ENCODE measurements at regions not wholly inside any gene's neighbourhood (a gene's known extent, or its start where the extent isn't known, plus 50 kb on each side); places are given as distances from the start of the nearest gene placed in this dataset.
"Not testable (repeated sequence)": the region's sequence is repeated elsewhere in the genome, so short reads cannot be mapped to it uniquely, and the experiment has no call there.

DNA sequence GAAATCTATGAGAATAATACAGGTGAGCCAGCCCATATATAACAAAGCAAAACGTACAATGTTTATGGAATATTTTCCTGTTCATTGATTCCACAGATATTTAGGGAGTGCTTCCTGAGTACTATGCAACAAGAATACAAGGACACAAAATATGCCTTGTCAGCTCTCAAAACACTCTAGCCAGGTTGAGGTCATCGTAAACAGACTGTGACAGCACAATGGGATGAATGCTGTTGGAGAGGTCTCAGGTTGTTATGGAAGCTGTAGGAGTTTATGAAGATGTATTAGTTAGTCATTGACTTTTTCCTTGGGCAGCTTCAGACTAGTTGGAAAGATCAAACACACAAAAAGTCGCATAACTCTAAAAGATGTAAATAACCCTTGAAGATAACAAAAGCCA is 98.1 kb upstream of the SEC22B start:
- DNase-seq (ENCODE audit: low read depth, low spot score); H3K36me3 ChIP-seq (ENCODE audit: insufficient read depth, insufficient read length, low read length); H3K4me3 ChIP-seq (ENCODE audit: insufficient read length, low read depth); H3K27me3 ChIP-seq (ENCODE audit: insufficient read depth, insufficient read length); H3K9me3 ChIP-seq (ENCODE audit: insufficient read depth, low read length); H3K4me1 ChIP-seq (ENCODE audit: insufficient read depth, insufficient read length); H3K9ac ChIP-seq (ENCODE audit: insufficient read length, low read depth): not testable (repeated sequence)

DNA sequence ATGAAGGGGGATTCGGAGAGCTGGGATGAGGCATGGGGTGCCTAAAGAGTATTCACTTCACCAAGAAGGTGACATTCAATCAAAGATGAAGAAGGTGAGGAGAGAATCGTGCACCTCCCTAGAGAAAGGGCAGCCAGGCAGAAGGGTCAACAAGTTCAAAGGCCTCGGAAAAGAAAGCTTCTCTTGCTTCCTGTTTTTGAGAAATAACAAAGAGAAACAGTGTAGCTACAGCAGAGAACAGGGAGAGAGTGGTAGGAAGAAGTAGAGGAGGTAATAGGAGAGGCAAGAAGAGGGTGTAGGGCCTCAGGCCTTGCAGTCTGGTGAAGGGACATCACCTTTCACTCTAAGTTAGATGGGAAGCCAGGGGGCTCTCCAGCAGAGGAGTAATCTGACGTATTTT is 97.0 kb upstream of the SEC22B start:
- H3K27me3 ChIP-seq (ENCODE audit: insufficient read depth, insufficient read length); H3K4me3 ChIP-seq (ENCODE audit: insufficient read length, low read depth); DNase-seq (ENCODE audit: low read depth, low spot score); H3K9me3 ChIP-seq (ENCODE audit: insufficient read depth, low read length); H3K36me3 ChIP-seq (ENCODE audit: insufficient read depth, insufficient read length, low read length); H3K4me1 ChIP-seq (ENCODE audit: insufficient read depth, insufficient read length); H3K9ac ChIP-seq (ENCODE audit: insufficient read length, low read depth): not testable (repeated sequence)

DNA sequence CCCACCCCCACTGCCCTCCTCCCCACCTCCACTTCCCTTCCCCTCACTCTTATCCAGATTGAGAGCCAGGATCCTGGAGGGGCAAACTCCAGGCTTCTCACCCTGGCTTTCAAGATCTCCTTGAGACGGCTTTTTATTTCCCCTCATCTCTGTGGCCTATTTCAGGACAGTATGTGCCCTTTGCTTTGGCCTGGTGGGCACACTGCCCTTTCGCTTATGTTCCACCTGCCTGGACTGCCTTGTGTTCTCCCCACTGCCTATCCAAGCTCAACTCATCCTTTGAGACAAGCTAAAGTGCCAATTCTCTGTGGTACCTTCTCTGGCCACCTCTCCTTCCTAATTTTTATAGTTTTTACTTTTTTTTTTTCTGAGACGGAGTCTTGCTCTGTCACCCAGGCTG is 95.9 kb upstream of the SEC22B start:
- not testable (repeated sequence) for H3K9me3 ChIP-seq (ENCODE audit: insufficient read depth, low read length); H3K4me1 ChIP-seq (ENCODE audit: insufficient read depth, insufficient read length); DNase-seq (ENCODE audit: low read depth, low spot score); H3K9ac ChIP-seq (ENCODE audit: insufficient read length, low read depth); H3K4me3 ChIP-seq (ENCODE audit: insufficient read length, low read depth); H3K27me3 ChIP-seq (ENCODE audit: insufficient read depth, insufficient read length); H3K36me3 ChIP-seq (ENCODE audit: insufficient read depth, insufficient read length, low read length)

DNA sequence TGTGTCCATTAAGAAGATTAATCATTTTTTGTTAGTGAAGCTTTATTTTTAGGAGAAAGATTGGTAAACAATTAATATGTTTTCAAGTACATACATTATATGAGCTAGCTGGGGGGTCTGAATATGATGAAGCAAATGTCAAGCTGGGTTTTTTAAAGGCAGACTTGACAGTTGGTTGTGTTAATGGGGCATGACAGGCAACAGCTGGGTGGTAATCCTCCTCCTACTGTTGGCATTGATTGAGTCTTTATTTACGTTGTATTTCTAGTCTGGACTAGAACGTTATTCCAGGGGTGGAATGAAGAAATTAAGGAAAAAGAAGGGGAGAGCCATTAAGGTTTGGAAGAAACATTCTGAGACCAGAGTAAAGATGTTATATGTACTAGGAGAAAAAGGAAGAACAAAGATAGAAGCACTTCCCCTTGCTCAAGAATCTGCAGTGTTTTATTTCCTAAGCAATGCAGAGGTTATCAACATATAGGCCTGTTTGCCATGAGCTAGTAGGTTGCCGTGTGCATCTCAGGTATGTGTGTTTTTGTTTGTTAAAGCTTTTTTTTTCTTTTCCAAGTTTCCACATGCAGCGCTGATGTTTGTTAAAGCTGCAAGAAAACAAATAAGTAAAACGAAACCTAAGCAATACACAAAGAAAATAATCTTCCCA is 95.4 kb upstream of the SEC22B start:
- H3K4me3 ChIP-seq (ENCODE audit: insufficient read length, low read depth); H3K9ac ChIP-seq (ENCODE audit: insufficient read length, low read depth); DNase-seq (ENCODE audit: low read depth, low spot score); H3K27me3 ChIP-seq (ENCODE audit: insufficient read depth, insufficient read length); H3K4me1 ChIP-seq (ENCODE audit: insufficient read depth, insufficient read length); H3K9me3 ChIP-seq (ENCODE audit: insufficient read depth, low read length); H3K36me3 ChIP-seq (ENCODE audit: insufficient read depth, insufficient read length, low read length): not testable (repeated sequence)

DNA sequence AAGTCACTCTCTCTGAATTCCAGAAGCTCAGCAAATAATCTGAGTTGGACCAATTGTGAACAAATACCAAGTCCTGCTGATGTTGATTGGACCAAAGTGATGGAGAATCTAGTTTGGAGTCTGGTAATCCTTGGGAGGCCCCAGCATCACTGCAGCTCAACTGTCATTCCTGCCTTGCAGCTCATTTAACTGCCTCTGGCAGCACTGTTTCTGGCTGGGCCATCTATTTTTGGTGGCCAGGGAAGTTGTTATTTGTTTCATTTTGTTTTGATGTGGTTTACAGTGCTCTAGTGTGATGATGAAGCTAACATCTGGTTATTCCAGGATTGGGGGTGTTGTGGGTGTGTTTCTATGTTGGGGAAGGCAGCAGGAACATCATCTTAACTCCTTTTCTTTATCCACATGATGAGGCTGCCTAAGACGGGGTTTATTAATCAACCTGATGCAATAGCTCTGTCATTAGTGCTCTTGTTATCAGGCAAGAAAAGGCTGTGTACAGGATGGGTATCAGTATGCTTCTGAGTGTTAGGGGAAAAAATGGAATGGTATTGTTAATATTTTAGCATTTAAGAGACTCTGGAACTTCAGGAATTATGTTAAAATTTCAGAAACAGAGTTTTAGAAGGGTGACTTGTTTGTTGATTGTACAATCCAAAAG is 91.7 kb upstream of the SEC22B start:
- not testable (repeated sequence) for DNase-seq (ENCODE audit: low read depth, low spot score); H3K27me3 ChIP-seq (ENCODE audit: insufficient read depth, insufficient read length); H3K4me1 ChIP-seq (ENCODE audit: insufficient read depth, insufficient read length)

DNA sequence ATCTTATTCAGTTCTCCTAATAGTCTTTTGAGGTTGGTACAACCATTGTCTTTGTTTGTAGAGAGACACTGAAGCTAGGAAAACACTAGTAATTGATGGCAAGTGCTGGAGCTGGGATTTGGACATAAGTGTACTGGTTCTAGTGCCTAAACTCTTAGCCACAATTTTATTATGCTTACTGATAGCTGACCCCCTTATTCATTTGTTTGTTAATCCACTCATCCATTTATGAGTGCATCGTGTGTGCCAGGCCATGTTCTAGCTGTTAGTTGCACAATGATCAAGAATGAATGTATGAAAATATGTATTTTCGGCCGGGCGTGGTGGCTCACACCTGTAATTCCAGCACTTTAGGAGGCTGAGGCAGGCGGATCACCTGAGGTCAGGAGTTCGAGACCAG is 88.2 kb upstream of the SEC22B start:
- H3K9ac ChIP-seq (ENCODE audit: insufficient read length, low read depth); H3K36me3 ChIP-seq (ENCODE audit: insufficient read depth, insufficient read length, low read length); H3K9me3 ChIP-seq (ENCODE audit: insufficient read depth, low read length); H3K4me3 ChIP-seq (ENCODE audit: insufficient read length, low read depth); H3K27me3 ChIP-seq (ENCODE audit: insufficient read depth, insufficient read length); DNase-seq (ENCODE audit: low read depth, low spot score); H3K4me1 ChIP-seq (ENCODE audit: insufficient read depth, insufficient read length): not testable (repeated sequence)

More for the DNA sequence above, 91.7 kb upstream of the SEC22B start:
- not testable (repeated sequence) for H3K4me3 ChIP-seq (ENCODE audit: insufficient read length, low read depth); H3K9ac ChIP-seq (ENCODE audit: insufficient read length, low read depth); H3K9me3 ChIP-seq (ENCODE audit: insufficient read depth, low read length); H3K36me3 ChIP-seq (ENCODE audit: insufficient read depth, insufficient read length, low read length)

DNA sequence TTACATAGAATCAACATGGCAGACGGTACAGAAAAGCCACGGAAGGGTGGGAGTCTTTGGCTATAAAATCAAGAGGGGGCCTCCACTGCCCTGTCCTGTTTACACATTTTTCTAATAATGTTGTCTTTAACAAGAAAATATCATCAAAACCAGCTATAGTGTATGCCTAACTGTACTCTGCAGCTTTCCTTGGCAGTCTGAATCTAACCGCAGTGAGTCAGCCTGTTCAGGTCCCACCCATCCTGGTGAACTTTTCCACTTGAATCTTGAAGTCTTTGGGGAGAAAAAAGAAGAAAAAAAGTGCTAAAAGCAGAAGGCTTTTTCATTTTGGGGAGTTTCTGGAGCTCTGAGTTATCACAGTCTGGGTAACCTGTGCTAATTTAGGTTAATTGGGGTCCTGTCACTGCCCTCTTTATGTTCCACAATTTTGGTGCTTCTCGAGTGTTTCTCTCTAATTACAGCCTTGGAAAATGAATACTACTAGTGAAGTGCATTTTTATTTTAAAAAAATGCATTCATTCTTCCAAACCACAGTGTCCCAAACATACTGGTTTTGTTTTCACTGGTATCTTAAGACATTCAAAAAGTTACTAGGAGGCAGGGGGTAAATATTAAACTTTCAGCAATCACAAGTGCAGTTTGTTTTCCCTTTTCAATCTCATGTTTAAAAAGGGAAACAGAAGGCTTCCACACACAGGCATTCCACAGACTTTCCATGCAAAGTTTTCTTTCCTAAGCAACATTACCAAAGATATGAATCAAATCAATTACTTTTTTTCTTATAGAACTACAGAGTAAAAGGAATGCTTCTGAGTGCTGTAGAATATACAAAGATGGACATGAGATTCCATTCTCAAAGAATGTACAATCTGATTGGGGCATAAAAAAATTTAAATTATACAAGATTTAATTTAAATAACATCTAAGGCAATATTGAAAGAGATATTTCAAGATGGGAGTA is 86.8 kb upstream of the SEC22B start:
- DNase-seq (ENCODE audit: low read depth, low spot score); H3K9me3 ChIP-seq (ENCODE audit: insufficient read depth, low read length); H3K4me3 ChIP-seq (ENCODE audit: insufficient read length, low read depth); H3K4me1 ChIP-seq (ENCODE audit: insufficient read depth, insufficient read length); H3K27me3 ChIP-seq (ENCODE audit: insufficient read depth, insufficient read length); H3K9ac ChIP-seq (ENCODE audit: insufficient read length, low read depth); H3K36me3 ChIP-seq (ENCODE audit: insufficient read depth, insufficient read length, low read length): not testable (repeated sequence)

DNA sequence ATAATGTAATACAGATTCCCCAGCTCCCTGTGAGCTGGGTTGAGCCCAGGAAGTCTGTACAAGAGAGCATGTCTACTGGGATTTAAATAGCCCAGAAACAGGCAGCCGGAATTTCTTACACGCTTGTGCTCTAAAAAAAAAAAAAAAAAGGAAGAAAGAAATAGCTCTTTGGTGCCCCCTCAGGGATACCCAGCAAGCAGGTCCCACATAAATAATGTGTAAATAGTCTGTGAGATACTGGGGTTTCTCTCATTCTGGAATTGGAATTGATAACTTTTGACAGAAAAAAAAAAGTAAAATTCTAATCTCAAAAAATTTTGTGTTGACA is 81.4 kb upstream of the SEC22B start:
- not testable (repeated sequence) for H3K9me3 ChIP-seq (ENCODE audit: insufficient read depth, low read length); DNase-seq (ENCODE audit: low read depth, low spot score); H3K4me1 ChIP-seq (ENCODE audit: insufficient read depth, insufficient read length); H3K9ac ChIP-seq (ENCODE audit: insufficient read length, low read depth); H3K4me3 ChIP-seq (ENCODE audit: insufficient read length, low read depth); H3K27me3 ChIP-seq (ENCODE audit: insufficient read depth, insufficient read length); H3K36me3 ChIP-seq (ENCODE audit: insufficient read depth, insufficient read length, low read length)

DNA sequence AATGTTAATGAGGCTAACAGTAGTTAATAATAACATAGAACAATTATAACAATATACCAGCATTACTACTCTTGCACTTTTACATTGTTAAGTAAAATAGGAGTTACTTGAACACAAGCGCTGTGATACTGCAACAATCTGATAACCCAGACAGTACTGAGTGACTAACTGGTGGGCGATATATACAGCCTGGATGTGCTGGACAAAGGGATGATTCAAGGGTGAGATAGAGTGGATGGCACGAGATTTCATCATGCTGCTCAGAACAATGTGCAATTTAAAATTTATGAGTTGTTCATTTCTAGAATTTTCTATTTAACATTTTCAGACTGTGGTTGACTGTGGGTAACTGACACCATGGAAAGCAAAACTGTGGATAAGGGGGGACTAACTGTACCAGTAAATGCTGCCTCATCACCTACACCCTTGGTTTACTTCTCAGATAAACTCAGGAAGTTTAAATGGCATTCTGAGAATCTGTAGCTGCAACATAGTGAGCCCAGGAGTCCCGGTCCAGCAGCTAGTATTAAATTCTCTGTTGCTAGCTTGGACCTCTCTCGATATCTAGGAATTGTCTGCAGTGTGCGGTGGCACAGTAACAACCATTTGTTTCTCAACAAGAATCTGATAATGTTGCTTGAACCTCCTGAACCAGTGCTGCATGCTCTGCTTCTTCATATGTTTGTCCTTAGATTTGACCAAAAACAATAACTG is 80.9 kb upstream of the SEC22B start:
- not testable (repeated sequence) for H3K27me3 ChIP-seq (ENCODE audit: insufficient read depth, insufficient read length); H3K9me3 ChIP-seq (ENCODE audit: insufficient read depth, low read length); H3K36me3 ChIP-seq (ENCODE audit: insufficient read depth, insufficient read length, low read length); H3K4me3 ChIP-seq (ENCODE audit: insufficient read length, low read depth); DNase-seq (ENCODE audit: low read depth, low spot score); H3K4me1 ChIP-seq (ENCODE audit: insufficient read depth, insufficient read length); H3K9ac ChIP-seq (ENCODE audit: insufficient read length, low read depth)

DNA sequence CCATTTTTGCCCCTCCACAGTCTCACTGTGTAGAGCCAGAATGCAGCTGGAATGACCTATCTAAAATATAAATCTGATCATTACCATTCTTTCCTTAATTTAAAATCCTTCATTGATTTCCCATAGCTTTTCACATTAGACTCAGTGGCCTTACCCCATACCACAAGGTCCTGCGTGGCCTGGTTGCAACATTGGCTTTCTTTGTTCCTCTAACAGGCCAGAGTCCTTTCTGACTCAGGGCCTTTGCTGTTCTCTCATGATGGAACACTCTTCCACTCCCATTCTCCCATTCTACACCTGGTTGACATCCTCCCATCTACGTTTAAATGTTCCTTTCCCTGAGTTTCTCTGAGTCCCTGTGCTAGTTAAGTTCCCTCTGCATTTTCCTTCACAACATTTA is 74.4 kb upstream of the SEC22B start:
- not testable (repeated sequence) for H3K9me3 ChIP-seq (ENCODE audit: insufficient read depth, low read length); H3K27me3 ChIP-seq (ENCODE audit: insufficient read depth, insufficient read length); DNase-seq (ENCODE audit: low read depth, low spot score); H3K9ac ChIP-seq (ENCODE audit: insufficient read length, low read depth); H3K4me3 ChIP-seq (ENCODE audit: insufficient read length, low read depth); H3K4me1 ChIP-seq (ENCODE audit: insufficient read depth, insufficient read length); H3K36me3 ChIP-seq (ENCODE audit: insufficient read depth, insufficient read length, low read length)

DNA sequence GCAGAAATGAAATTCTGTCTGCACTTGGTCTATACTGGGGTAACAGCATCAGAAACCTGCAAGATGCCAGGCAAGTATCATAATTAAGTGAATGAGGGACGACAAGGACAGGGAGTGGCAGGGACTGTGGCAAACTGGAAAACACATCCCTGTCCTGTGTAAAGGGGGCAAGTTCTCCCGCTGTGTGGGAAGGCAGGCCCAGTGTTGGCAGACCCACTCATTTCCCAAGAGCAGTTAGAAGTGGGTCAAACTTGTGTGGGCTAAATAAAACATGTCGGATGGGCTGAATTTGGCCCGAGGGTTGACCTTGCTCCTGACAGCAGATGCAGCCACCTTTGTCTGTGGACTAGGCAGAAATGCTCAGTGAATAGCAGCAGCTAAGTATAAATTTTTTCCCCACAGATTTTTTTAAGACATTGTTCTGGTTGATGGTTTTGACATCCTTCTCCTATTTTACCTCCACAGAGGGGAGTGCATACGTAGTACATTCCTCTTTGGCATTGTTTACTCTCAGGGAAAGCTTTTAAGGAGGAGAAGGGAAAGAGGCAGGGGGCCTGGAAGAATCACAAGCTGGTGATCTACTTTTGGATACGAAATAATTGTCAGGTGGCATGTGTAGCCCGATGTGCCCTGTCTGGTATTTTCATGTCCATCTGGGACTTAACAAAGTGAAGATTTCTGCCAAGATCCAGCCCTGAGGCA is 72.6 kb upstream of the SEC22B start:
- not testable (repeated sequence) for H3K9me3 ChIP-seq (ENCODE audit: insufficient read depth, low read length); H3K27me3 ChIP-seq (ENCODE audit: insufficient read depth, insufficient read length); H3K36me3 ChIP-seq (ENCODE audit: insufficient read depth, insufficient read length, low read length); DNase-seq (ENCODE audit: low read depth, low spot score); H3K9ac ChIP-seq (ENCODE audit: insufficient read length, low read depth); H3K4me3 ChIP-seq (ENCODE audit: insufficient read length, low read depth); H3K4me1 ChIP-seq (ENCODE audit: insufficient read depth, insufficient read length)
